HT1080 (cell line): ENCODE measurements at regions not wholly inside any gene's neighbourhood (a gene's known extent, or its start where the extent isn't known, plus 50 kb on each side); places are given as distances from the start of the nearest gene placed in this dataset.
A peak's percentile ranks its signal among the peaks of the same experiment; 100 is the strongest.
"Not testable (repeated sequence)": the region's sequence is repeated elsewhere in the genome, so short reads cannot be mapped to it uniquely, and the experiment has no call there.

ENCODE experiments used
- DNase-seq: peaks from one replicate; pipeline ENCODE4 v3.0.0-alpha.2; 2015; ENCODE audit warnings: low read depth

- DNase-seq, result no peak
Measured at GRCh38 chr3:519026-519425, 322.5 kb downstream of the CHL1 start.

DNA sequence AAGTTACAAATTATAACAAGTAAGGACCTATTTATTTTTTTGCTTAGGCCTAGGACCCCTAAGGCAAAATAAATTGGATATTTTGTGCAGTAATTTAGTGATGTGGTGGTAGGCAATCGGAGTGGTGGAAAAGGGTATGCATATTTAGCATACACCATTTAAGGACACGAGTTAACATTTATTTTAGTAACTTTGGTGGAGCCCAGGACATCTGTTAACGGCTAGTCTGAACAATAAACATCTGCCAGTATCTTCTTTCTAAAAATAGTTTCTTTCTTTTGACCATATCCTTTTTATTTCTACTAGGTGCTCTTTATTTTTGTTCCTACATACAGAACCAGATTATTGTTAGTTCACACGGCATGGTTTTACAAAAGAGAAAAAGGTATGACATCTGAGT, 326.3 kb downstream of the CHL1 start:
- no peak for DNase-seq

DNA sequence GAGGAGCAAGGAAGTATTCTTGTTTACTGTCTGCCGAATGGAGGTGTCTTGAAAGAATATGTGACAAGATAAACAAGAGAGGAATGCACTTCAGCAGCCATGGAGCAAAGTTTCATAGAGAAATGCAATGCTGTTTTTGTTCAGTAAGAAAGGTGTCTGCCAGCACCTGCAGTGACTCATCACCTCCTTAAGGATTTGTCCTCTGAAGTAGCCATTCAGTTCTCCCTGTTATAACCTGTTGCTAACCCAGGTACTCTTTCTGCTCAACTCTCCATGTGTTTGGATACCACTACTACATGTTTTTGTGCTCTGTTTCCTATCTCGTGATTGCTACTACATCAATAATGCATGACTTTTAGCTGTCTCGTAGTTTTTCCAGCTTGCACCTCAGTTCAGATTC, 328.9 kb downstream of the CHL1 start:
- no peak for DNase-seq

DNA sequence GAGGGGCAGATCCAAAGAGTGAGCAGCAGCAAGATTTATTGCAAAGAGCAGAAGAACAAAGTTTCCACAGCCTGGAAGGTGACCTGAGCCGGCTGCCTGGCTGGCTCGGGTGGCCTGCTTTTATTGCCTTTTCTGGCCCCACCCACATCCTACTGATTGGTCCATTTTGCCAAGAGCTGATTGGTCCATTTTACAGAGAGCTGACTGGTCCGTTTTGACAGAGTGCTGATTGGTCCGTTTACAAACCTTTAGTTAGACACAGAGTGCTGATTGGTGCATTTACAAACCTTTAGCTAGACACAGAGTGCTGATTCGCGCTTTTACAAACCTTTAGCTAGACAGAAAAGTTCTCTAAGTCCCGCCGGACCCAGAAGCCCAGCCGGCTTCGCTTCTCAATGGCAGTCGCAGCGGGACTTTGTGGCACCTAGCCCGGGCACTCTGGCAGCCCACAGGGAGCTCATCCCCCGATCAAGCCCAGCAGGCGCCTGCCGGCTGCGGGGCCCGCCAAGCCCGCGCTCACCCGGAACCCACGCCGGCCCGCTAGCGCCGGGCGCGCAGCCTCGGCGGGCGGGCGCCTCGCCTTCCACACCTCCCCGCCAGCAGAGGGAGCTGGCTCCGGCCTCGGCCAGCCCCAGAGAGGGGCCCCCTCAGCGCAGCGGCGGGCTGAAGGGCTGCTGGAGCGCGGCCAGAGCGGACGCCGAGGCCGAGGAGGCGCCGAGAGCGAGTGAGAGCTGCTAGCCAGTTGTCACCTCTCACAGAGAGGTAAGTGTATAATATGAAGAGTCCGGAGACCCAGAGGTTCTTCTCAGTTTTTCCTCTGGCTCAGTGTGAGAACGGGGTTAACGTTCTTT, 339.2 kb downstream of the CHL1 start:
- DNase-seq, result peak; percentile 61

DNA sequence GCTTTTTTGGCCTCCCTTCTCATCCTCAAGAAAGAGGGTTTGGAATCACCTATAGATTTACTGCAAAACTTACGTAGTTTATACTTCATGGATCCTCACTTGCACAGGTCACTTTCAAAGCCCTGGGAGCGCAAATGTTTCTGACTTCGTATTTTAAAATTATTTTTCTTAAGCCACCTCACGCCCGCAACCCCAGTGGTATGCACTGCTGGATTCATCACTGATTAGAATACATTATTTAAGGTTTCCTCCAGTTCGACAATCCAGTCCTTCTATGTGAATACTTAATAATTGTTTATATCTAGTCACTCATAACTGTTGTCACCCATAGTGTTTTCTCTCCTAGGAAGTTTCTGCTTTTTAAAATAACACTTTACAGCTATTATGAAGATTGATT, 339.9 kb downstream of the CHL1 start:
- DNase-seq, result no peak

GRCh38 chr3:541062-541801, 344.7 kb downstream of the CHL1 start:
- DNase-seq, result no peak

GRCh38 chr3:542021-542420, 345.5 kb downstream of the CHL1 start:
- DNase-seq, result no peak

GRCh38 chr3:549636-550035, 353.1 kb downstream of the CHL1 start:
- no peak for DNase-seq

DNA sequence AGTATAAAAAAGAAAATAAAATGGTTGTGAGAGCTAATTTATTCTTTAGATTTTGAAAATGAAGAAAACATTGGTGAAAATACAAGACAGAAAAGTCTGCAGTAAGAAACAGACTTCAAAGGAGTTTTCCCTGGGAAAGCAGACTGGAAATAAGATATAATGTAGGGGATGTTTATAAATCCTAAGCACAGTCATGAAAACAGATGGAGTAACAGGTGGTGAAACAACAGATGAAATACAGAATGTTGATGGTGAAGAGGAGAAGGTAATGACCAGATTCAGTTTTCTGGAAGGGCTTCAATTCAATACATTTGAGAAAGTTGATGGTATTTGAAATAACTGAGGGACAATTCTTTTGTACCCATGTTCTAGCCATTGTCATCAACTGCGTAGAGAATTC, 353.9 kb downstream of the CHL1 start:
- no peak for DNase-seq

DNA sequence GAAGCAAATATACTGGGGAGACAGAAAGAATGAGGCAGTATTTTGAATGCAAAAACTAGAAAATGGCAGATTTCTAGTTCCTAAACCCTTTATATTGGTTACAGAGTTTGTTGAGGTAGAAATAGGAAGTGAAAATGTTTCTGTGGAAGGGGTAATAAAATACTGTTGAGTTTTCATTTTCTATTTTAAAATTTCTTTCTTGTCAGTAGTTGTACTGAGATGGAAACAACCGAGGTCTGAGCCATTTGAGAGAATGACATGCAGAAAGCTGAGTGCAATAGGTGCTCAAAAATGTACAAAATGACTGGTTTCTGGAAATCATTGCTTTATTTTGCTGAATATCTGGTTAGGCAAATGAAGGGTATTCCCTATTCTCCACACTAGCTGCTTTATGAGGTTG, 361.4 kb downstream of the CHL1 start:
- DNase-seq, result no peak

GRCh38 chr3:567488-568185, 371.1 kb downstream of the CHL1 start:
- DNase-seq, result no peak

DNA sequence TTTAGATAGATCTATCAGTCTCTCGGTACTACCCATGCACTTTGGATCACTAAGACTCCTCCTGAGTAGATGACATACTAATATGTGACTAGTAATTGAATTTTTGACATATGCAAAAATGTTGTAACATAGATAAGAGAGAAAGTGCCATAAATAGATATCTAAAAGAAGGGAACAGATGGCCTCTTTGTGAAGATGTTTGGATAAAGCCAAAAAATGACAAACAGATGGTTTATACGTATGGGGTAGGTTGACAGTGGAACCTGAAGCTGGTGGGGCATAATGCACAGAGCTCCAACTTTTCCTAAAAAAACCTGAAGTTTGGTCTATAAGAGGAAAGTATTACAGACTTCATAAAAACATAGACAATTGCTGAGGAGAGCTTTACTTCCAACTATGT, 383.0 kb downstream of the CHL1 start:
- not testable (repeated sequence) for DNase-seq

- DNase-seq, result not testable (repeated sequence)
Measured at GRCh38 chr3:589066-589465, 392.5 kb downstream of the CHL1 start.

GRCh38 chr3:597304-597703, 400.7 kb downstream of the CHL1 start:
- DNase-seq, result not testable (repeated sequence)

DNA sequence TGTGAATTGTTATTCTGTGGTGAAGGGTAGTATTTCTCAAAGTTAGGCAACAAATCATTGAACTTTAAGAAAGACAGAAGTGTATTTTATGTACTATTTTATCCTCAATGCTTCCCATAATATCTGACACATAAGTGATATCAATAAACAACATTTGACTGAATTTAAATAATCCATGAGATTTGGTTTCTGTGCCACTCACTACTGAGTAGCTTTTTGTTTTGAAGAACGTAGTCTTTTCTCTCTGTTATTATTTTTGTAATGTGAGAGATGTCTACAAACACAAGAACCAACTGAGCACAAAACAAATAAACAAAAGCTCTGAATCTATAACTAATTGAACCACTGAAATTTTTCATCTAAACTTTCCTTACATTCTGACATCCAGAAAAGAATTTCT, 401.2 kb downstream of the CHL1 start:
- not testable (repeated sequence) for DNase-seq

- DNase-seq, result not testable (repeated sequence)
Measured at GRCh38 chr3:607480-607879, 410.9 kb downstream of the CHL1 start.

- no peak for DNase-seq
Measured at GRCh38 chr3:621714-622113, 425.2 kb downstream of the CHL1 start.

DNA sequence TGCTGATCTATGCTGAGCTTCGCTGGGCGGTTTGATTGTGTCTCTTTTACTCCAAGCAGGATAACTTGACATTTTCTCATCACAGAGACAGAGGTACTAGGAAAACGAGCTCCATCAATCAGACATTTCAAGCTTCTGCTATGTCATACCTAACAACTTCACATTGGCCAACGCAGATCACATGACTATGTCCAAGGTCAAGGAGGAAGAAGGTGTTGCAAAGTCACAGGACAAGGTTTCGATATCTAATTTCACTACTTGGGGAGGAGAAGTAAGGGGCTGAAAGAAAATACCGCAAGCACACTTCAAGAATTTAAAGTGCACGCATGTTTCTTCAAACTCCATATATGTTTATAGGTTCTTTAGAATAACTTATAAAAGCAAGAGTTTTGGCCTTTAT, 425.8 kb downstream of the CHL1 start:
- DNase-seq, result no peak

GRCh38 chr3:623914-624545, 427.5 kb downstream of the CHL1 start:
- no peak for DNase-seq

- DNase-seq, result peak; percentile 74
Measured at GRCh38 chr3:632571-633170, 436.1 kb downstream of the CHL1 start.

GRCh38 chr3:634511-634910, 437.9 kb downstream of the CHL1 start:
- DNase-seq, result no peak
